ENCODE measurements at regions not wholly inside any gene's neighbourhood (a gene's known extent, or its start where the extent isn't known, plus 50 kb on each side); places are given as distances from the start of the nearest gene placed in this dataset.

DNA sequence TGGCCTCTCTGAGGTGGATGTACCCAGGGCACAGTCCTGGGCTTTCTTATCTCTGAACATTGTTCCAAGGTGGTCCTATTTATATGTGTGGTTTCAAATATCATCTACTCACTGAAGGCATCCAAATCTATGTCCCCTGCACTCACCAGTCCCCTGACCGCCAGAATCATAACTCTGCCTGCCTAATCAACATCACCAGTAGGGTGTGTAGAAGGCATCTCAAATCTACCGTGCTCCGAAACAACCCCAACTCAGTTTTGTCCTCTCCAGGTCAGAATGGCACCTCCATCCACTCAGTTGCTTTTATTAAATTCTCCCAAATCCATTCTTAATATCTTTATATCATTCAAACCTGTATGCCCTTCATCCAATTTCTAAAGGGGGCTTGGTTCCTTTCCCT, 536.3 kb downstream of the GRIN2A start:
- H3K36me3 ChIP-seq (ENCODE audit: control insufficient read depth in 4 of 4, insufficient read depth in 4 of 4, low read length in 4 of 4): no peaks in the 10 kb centered on the region
- H3K4me3 ChIP-seq: no peak overlapping the region
- no peaks in the 10 kb centered on the region for H3K4me1 ChIP-seq (ENCODE audit: control insufficient read depth in 5 of 5, insufficient read depth in 5 of 5, low read length in 5 of 5)
- 86 to 88% methylated on average over 3 of the region's 3 CpGs for WGBS, 2 donors
- no peak for TF ChIP-seq CTCF (IDR thresholded peaks at IDR 0.05; ENCODE audit: control extremely low read depth, extremely low read depth)
- no peak for DNase-seq
- H3K27ac ChIP-seq (ENCODE audit: low read depth in 1 of 2, low read length in 1 of 2): no peak overlapping the region
- H3K9ac ChIP-seq (ENCODE audit: insufficient read depth in 1 of 2, low read length in 2 of 2): no peak overlapping the region
- ATAC-seq (ENCODE audit: insufficient read depth, low FRiP score): no peak
- H3K9me3 ChIP-seq (ENCODE audit: control insufficient read depth in 4 of 4, insufficient read depth in 3 of 4, low read length in 3 of 4): no peaks in the 10 kb centered on the region
- no peaks in the 10 kb centered on the region for H3K27me3 ChIP-seq (ENCODE audit: control insufficient read depth in 3 of 3, insufficient read depth in 3 of 3, low read length in 2 of 3)

- peak; percentile 37 for TF ChIP-seq CTCF (IDR thresholded peaks at IDR 0.05; ENCODE audit: control extremely low read depth, extremely low read depth)
- WGBS, 2 donors: 30 to 38% methylated on average over 7 of the region's 7 CpGs
- Histone ChIP-seq H3K4me1 (ENCODE audit: control insufficient read depth in 5 of 5, insufficient read depth in 5 of 5, low read length in 5 of 5) (no peaks in the 10 kb centered on the region), H3K27me3 (ENCODE audit: control insufficient read depth in 3 of 3, insufficient read depth in 3 of 3, low read length in 2 of 3) (no peaks in the 10 kb centered on the region), H3K27ac (ENCODE audit: low read depth in 1 of 2, low read length in 1 of 2) (no peak overlapping the region), H3K9ac (ENCODE audit: insufficient read depth in 1 of 2, low read length in 2 of 2) (no peak overlapping the region), H3K4me3 (no peak overlapping the region), H3K9me3 (ENCODE audit: control insufficient read depth in 4 of 4, insufficient read depth in 3 of 4, low read length in 3 of 4) (no peaks in the 10 kb centered on the region), H3K36me3 (ENCODE audit: control insufficient read depth in 4 of 4, insufficient read depth in 4 of 4, low read length in 4 of 4) (no peaks in the 10 kb centered on the region)
- ATAC-seq (ENCODE audit: insufficient read depth, low FRiP score) (no peak), DNase-seq (peak in 2 of 3 donors; percentile 13 to 41)
Observed at GRCh38 chr16:9647981-9648701, 534.1 kb downstream of the GRIN2A start.

DNA sequence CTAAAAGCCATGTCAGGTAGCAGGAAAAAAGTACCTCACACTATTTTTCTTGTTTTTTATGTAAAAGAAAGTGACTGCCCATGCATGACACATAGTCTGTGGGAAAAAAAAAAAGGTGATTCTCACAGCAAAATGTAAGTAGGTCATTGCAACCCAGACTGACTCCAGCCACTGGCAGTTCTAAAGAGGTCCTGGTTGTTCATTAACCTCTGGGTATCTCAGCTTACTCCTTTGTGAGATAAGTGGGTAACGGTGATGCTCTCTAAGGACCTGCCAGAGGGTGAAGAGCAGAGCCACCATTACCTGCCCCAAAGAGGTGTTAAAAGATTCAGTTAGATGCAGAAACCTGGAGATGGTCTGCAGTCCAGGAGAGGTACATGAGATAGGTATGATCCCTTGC, 531.9 kb downstream of the GRIN2A start:
- H3K27me3 ChIP-seq (ENCODE audit: control insufficient read depth in 3 of 3, insufficient read depth in 3 of 3, low read length in 2 of 3): no peaks in the 10 kb centered on the region
- no peaks in the 10 kb centered on the region for H3K9me3 ChIP-seq (ENCODE audit: control insufficient read depth in 4 of 4, insufficient read depth in 3 of 4, low read length in 3 of 4)
- no peak overlapping the region for H3K9ac ChIP-seq (ENCODE audit: insufficient read depth in 1 of 2, low read length in 2 of 2)
- no peaks in the 10 kb centered on the region for H3K4me1 ChIP-seq (ENCODE audit: control insufficient read depth in 5 of 5, insufficient read depth in 5 of 5, low read length in 5 of 5)
- DNase-seq: no peak
- WGBS, 2 donors: 54 to 84% methylated on average over 1 of the region's 1 CpG
- ATAC-seq (ENCODE audit: insufficient read depth, low FRiP score): no peak
- H3K36me3 ChIP-seq (ENCODE audit: control insufficient read depth in 4 of 4, insufficient read depth in 4 of 4, low read length in 4 of 4): no peaks in the 10 kb centered on the region
- no peak overlapping the region for H3K27ac ChIP-seq (ENCODE audit: low read depth in 1 of 2, low read length in 1 of 2)
- no peak for TF ChIP-seq CTCF (IDR thresholded peaks at IDR 0.05; ENCODE audit: control extremely low read depth, extremely low read depth)
- no peak overlapping the region for H3K4me3 ChIP-seq

GRCh38 chr16:9655051-9655450, 527.2 kb downstream of the GRIN2A start:
- H3K36me3 ChIP-seq (ENCODE audit: control insufficient read depth in 4 of 4, insufficient read depth in 4 of 4, low read length in 4 of 4): no peaks in the 10 kb centered on the region
- H3K27me3 ChIP-seq (ENCODE audit: control insufficient read depth in 3 of 3, insufficient read depth in 3 of 3, low read length in 2 of 3): no peaks in the 10 kb centered on the region
- no peak overlapping the region for H3K9ac ChIP-seq (ENCODE audit: insufficient read depth in 1 of 2, low read length in 2 of 2)
- H3K27ac ChIP-seq (ENCODE audit: low read depth in 1 of 2, low read length in 1 of 2): no peak overlapping the region
- no peak for TF ChIP-seq CTCF (IDR thresholded peaks at IDR 0.05; ENCODE audit: control extremely low read depth, extremely low read depth)
- WGBS, 2 donors: 81 to 87% methylated on average over 5 of the region's 5 CpGs
- no peak overlapping the region for H3K4me3 ChIP-seq
- H3K9me3 ChIP-seq (ENCODE audit: control insufficient read depth in 4 of 4, insufficient read depth in 3 of 4, low read length in 3 of 4): peaks cover 0 to 2% (median 0%) of the 10 kb centered on the region in 4 donors
- no peak for DNase-seq
- no peak for ATAC-seq (ENCODE audit: insufficient read depth, low FRiP score)
- H3K4me1 ChIP-seq (ENCODE audit: control insufficient read depth in 5 of 5, insufficient read depth in 5 of 5, low read length in 5 of 5): no peaks in the 10 kb centered on the region
